Esophagus (tissue), 2 donors: ENCODE measurements at regions not wholly inside any gene's neighbourhood (a gene's known extent, or its start where the extent isn't known, plus 50 kb on each side); places are given as distances from the start of the nearest gene placed in this dataset.

ENCODE experiments used
- H3K27ac ChIP-seq, 2 donors: one replicate each; pipeline ENCODE4 v1.5.1; 2013; ENCODE audit warnings: low read depth in 2 of 2, mild to moderate bottlenecking in 2 of 2, inconsistent platforms in 1 of 2, low read length in 1 of 2, moderate library complexity in 1 of 2
- H3K27me3 ChIP-seq, 2 donors: one replicate each; pipeline ENCODE4 v1.6.1; 2013; ENCODE audit warnings: low read length in 2 of 2, control low read depth in 1 of 2, mild to moderate bottlenecking in 1 of 2; ENCODE audit not compliant: insufficient read depth in 2 of 2, control insufficient read depth in 1 of 2
- H3K36me3 ChIP-seq, 2 donors: one replicate each; pipeline ENCODE4 v1.6.1; 2013; ENCODE audit warnings: low read length in 1 of 2; ENCODE audit not compliant: control insufficient read depth in 2 of 2, insufficient read depth in 2 of 2
- H3K4me1 ChIP-seq, 2 donors: one replicate each; pipeline ENCODE4 v1.6.1; 2013; ENCODE audit warnings: low read length in 1 of 2; ENCODE audit not compliant: control insufficient read depth in 2 of 2, insufficient read depth in 2 of 2
- H3K4me3 ChIP-seq, 2 donors: one replicate each; pipeline ENCODE4 v1.5.1; 2013; ENCODE audit warnings: low read length in 2 of 2, mild to moderate bottlenecking in 2 of 2, low read depth in 1 of 2, moderate library complexity in 1 of 2
- H3K9me3 ChIP-seq, 2 donors: one replicate each; pipeline ENCODE4 v1.6.1; 2013; ENCODE audit warnings: mild to moderate bottlenecking in 2 of 2, low read depth in 1 of 2, low read length in 1 of 2, moderate library complexity in 1 of 2; ENCODE audit not compliant: control insufficient read depth in 2 of 2, insufficient read depth in 1 of 2
- WGBS, 2 donors: extraction: QIAGEN DNeasy Blood & Tissue Kit; methylation state at CpG; one replicate each; pipeline ENCODE4 v1.1.7; 2013; 5-methylcytosine and 5-hydroxymethylcytosine counted together
- donor health status: healthy with polysubstance abuse.
- donor health status: Bipolar disorder and iron deficiency.

GRCh38 chr4:184879271-184879670 lies 53.5 kb upstream of the ACSL1 start:
- Histone ChIP-seq H3K9me3 (no peaks in the 10 kb centered on the region), H3K36me3 (no peaks in the 10 kb centered on the region), H3K4me3 (no peak overlapping the region), H3K27me3 (no peaks in the 10 kb centered on the region), H3K27ac (no peak overlapping the region), H3K4me1 (no peaks in the 10 kb centered on the region)
- 85 to 89% methylated on average over 3 of the region's 3 CpGs for WGBS, 2 donors

- no peak overlapping the region for H3K27ac ChIP-seq
- WGBS, 2 donors = 73% methylated on average over 10 of the region's 10 CpGs
- no peak overlapping the region for H3K4me3 ChIP-seq
- no peaks in the 10 kb centered on the region for H3K36me3 ChIP-seq
- H3K9me3 ChIP-seq = no peaks in the 10 kb centered on the region
- H3K27me3 ChIP-seq = no peaks in the 10 kb centered on the region
- H3K4me1 ChIP-seq = no peaks in the 10 kb centered on the region
These were observed 56.5 kb upstream of the ACSL1 start for GRCh38 chr4:184882276-184882675.

GRCh38 chr4:184883024-184883423 lies 57.3 kb upstream of the ACSL1 start:
- no peaks in the 10 kb centered on the region for H3K9me3 ChIP-seq
- no peak overlapping the region for H3K27ac ChIP-seq
- H3K27me3 ChIP-seq = no peaks in the 10 kb centered on the region
- H3K36me3 ChIP-seq = no peaks in the 10 kb centered on the region
- WGBS, 2 donors = 85% methylated on average over 6 of the region's 6 CpGs
- H3K4me3 ChIP-seq = no peak overlapping the region
- no peaks in the 10 kb centered on the region for H3K4me1 ChIP-seq

- Histone ChIP-seq H3K27me3 (no peaks in the 10 kb centered on the region), H3K27ac (no peak overlapping the region), H3K4me1 (no peaks in the 10 kb centered on the region), H3K9me3 (no peaks in the 10 kb centered on the region), H3K36me3 (no peaks in the 10 kb centered on the region), H3K4me3 (no peak overlapping the region)
- WGBS, 2 donors = 64 to 71% methylated on average over 5 of the region's 5 CpGs
These were observed 59.1 kb upstream of the ACSL1 start for GRCh38 chr4:184884883-184885282.

GRCh38 chr4:184885602-184886001 lies 59.8 kb upstream of the ACSL1 start:
- H3K9me3 ChIP-seq = no peaks in the 10 kb centered on the region
- H3K36me3 ChIP-seq = no peaks in the 10 kb centered on the region
- H3K4me1 ChIP-seq = no peaks in the 10 kb centered on the region
- no peak overlapping the region for H3K4me3 ChIP-seq
- 85 to 86% methylated on average over 4 of the region's 4 CpGs for WGBS, 2 donors
- H3K27ac ChIP-seq = no peak overlapping the region
- H3K27me3 ChIP-seq = no peaks in the 10 kb centered on the region

GRCh38 chr4:184887333-184887732 lies 61.6 kb upstream of the ACSL1 start:
- H3K27ac ChIP-seq = no peak overlapping the region
- no peaks in the 10 kb centered on the region for H3K27me3 ChIP-seq
- H3K9me3 ChIP-seq = no peaks in the 10 kb centered on the region
- 86 to 87% methylated on average over 3 of the region's 3 CpGs for WGBS, 2 donors
- H3K4me1 ChIP-seq = no peaks in the 10 kb centered on the region
- no peak overlapping the region for H3K4me3 ChIP-seq
- no peaks in the 10 kb centered on the region for H3K36me3 ChIP-seq

- H3K27ac ChIP-seq = no peak overlapping the region
- 62 to 75% methylated on average over 6 of the region's 6 CpGs for WGBS, 2 donors
- H3K4me3 ChIP-seq = no peak overlapping the region
- H3K9me3 ChIP-seq = no peaks in the 10 kb centered on the region
- no peaks in the 10 kb centered on the region for H3K36me3 ChIP-seq
- no peaks in the 10 kb centered on the region for H3K4me1 ChIP-seq
- H3K27me3 ChIP-seq = no peaks in the 10 kb centered on the region
These were observed 62.2 kb upstream of the ACSL1 start for GRCh38 chr4:184887947-184888346.

- Histone ChIP-seq H3K4me3 (no peak overlapping the region), H3K27me3 (no peaks in the 10 kb centered on the region), H3K36me3 (no peaks in the 10 kb centered on the region), H3K27ac (no peak overlapping the region), H3K4me1 (no peaks in the 10 kb centered on the region), H3K9me3 (no peaks in the 10 kb centered on the region)
- 61 to 63% methylated on average over 13 of the region's 13 CpGs for WGBS, 2 donors
These were observed 64.0 kb upstream of the ACSL1 start for GRCh38 chr4:184889666-184890335.

- Histone ChIP-seq H3K36me3 (no peaks in the 10 kb centered on the region), H3K9me3 (no peaks in the 10 kb centered on the region), H3K4me3 (no peak overlapping the region), H3K27me3 (no peaks in the 10 kb centered on the region), H3K4me1 (no peaks in the 10 kb centered on the region), H3K27ac (no peak overlapping the region)
- 61 to 63% methylated on average over 5 of the region's 5 CpGs for WGBS, 2 donors
These were observed 64.7 kb upstream of the ACSL1 start for GRCh38 chr4:184890499-184890898.

- H3K9me3 ChIP-seq = no peaks in the 10 kb centered on the region
- H3K27ac ChIP-seq = no peak overlapping the region
- no peak overlapping the region for H3K4me3 ChIP-seq
- H3K4me1 ChIP-seq = no peaks in the 10 kb centered on the region
- H3K27me3 ChIP-seq = no peaks in the 10 kb centered on the region
- WGBS, 2 donors = 94 to 97% methylated on average over 2 of the region's 2 CpGs
- no peaks in the 10 kb centered on the region for H3K36me3 ChIP-seq
These were observed 66.1 kb upstream of the ACSL1 start for GRCh38 chr4:184891816-184892397.
